ENCODE measurements at regions not wholly inside any gene's neighbourhood (a gene's known extent, or its start where the extent isn't known, plus 50 kb on each side); places are given as distances from the start of the nearest gene placed in this dataset.
"Not testable (repeated sequence)": the region's sequence is repeated elsewhere in the genome, so short reads cannot be mapped to it uniquely, and the experiment has no call there.

GRCh38 chr5:54864911-54865515, 120.4 kb downstream of the ESM1 start:
- TF ChIP-seq EZH2phosphoT487 (IDR thresholded peaks at IDR 0.05; ENCODE audit: unreplicated experiment); EZH2 (IDR thresholded peaks at IDR 0.05; ENCODE audit: low read depth, unreplicated experiment); CTCF (conservative IDR thresholded peaks at IDR 0.05; ENCODE audit: low read depth in 2 of 2); POLR2AphosphoS5 (IDR thresholded peaks at IDR 0.05; ENCODE audit: low read depth); REST (IDR thresholded peaks at IDR 0.05; ENCODE audit: unreplicated experiment); ETS1 (IDR thresholded peaks at IDR 0.05); CREB1 (CRISPR knock-in tag; IDR thresholded peaks at IDR 0.05; ENCODE audit: low read depth); ZNF462 (CRISPR knock-in tag; IDR thresholded peaks at IDR 0.05): not testable (repeated sequence)

Measured in GM23338 (cell line).